A549 (cell line): ENCODE measurements at regions not wholly inside any gene's neighbourhood (a gene's known extent, or its start where the extent isn't known, plus 50 kb on each side); places are given as distances from the start of the nearest gene placed in this dataset.

ENCODE experiments used
- CHD4 ChIP-seq: fragments of 200-600 bp; sonication (generic); IDR thresholded peaks from 2 replicates; pipeline ENCODE4 v1.6.1; 2016; ENCODE audit warnings: antibody characterized with exemption, mild to moderate bottlenecking, borderline replicate concordance
- CTCF ChIP-seq: fragments of >200 bp; sonication (Bioruptor Twin); formaldehyde crosslinking; IDR thresholded peaks from 3 replicates; pipeline ENCODE4 v1.5.1; 2016
- POLR2A ChIP-seq: IDR thresholded peaks from 2 replicates; pipeline ENCODE4 v1.6.1; 2012; ENCODE audit warnings: mild to moderate bottlenecking, low read length
- TF ChIP-seq, protein P1 (sequence below): fragments of 200-600 bp; sonication (generic); IDR thresholded peaks from 2 replicates; pipeline ENCODE4 v1.6.1; 2016; ENCODE audit warnings: antibody characterized with exemption, mild to moderate bottlenecking, moderate library complexity

GRCh38 chr7:67653856-67654454 is 657.3 kb downstream of the TYW1 start:
- TF ChIP-seq CTCF (no peak), CHD4 (no peak), POLR2A (no peak)
- TF ChIP-seq, protein P1, sequence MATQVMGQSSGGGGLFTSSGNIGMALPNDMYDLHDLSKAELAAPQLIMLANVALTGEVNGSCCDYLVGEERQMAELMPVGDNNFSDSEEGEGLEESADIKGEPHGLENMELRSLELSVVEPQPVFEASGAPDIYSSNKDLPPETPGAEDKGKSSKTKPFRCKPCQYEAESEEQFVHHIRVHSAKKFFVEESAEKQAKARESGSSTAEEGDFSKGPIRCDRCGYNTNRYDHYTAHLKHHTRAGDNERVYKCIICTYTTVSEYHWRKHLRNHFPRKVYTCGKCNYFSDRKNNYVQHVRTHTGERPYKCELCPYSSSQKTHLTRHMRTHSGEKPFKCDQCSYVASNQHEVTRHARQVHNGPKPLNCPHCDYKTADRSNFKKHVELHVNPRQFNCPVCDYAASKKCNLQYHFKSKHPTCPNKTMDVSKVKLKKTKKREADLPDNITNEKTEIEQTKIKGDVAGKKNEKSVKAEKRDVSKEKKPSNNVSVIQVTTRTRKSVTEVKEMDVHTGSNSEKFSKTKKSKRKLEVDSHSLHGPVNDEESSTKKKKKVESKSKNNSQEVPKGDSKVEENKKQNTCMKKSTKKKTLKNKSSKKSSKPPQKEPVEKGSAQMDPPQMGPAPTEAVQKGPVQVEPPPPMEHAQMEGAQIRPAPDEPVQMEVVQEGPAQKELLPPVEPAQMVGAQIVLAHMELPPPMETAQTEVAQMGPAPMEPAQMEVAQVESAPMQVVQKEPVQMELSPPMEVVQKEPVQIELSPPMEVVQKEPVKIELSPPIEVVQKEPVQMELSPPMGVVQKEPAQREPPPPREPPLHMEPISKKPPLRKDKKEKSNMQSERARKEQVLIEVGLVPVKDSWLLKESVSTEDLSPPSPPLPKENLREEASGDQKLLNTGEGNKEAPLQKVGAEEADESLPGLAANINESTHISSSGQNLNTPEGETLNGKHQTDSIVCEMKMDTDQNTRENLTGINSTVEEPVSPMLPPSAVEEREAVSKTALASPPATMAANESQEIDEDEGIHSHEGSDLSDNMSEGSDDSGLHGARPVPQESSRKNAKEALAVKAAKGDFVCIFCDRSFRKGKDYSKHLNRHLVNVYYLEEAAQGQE = no peak
